GM12892 (cell line): ENCODE measurements at regions not wholly inside any gene's neighbourhood (a gene's known extent, or its start where the extent isn't known, plus 50 kb on each side); places are given as distances from the start of the nearest gene placed in this dataset.

Experiments
- DNase-seq: peaks from one replicate; pipeline ENCODE4 v3.0.0; 2011; ENCODE audit not compliant: insufficient read length
- FAIRE-seq: peaks from 2 replicates; lab custom pipeline; 2011; peaks lifted over from hg19 to GRCh38; lab: Jason Lieb, UNC
- POLR2A ChIP-seq: IDR thresholded peaks from 2 replicates; pipeline ENCODE4 v1.6.1; 2011; ENCODE audit warnings: low read depth, low read length, control low read depth
- POLR2AphosphoS5 ChIP-seq: IDR thresholded peaks from 2 replicates; pipeline ENCODE4 v1.6.1; 2011; ENCODE audit warnings: low read depth, low read length, control low read depth
- TAF1 ChIP-seq: IDR thresholded peaks from 2 replicates; pipeline ENCODE4 v1.6.1; 2011; ENCODE audit warnings: low read depth, mild to moderate bottlenecking, control low read depth, low read length, borderline replicate concordance

DNA sequence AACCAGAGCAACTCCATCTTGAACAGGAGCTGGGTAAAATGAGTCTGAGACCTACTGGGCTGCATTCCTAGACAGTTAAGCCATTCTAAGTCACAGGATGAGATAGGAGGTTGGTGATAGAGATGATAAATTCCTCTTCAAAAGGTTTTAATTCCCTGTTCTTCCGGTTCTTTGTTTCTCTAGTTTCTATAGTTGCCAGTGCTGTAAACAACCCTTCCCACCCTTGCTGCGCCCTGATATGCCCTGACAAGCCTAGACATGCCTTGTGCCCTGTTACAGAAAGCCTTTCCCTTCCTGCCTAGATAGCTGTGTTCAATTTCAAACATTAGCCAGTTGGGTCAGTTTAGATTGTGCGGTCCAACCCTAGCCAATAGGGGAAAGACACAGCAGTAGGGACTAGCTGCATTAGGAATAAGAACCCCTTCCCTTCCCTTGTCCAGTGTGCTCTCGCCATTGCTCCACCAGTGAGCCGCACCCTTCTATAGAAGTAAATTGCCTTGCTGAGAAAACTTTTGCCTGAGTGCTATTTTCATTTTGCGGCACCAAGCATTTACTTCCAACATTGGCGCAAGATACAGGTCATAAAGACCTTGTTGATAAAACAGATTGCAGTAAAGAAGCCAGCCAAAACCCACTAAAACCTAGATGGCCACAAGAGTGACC lies 52.5 kb upstream of the CCN2 start:
- DNase-seq (no peak), FAIRE-seq (no peak)
- TF ChIP-seq POLR2AphosphoS5 (no peak), POLR2A (no peak), TAF1 (no peak)
